Muscle of arm (tissue), 1 donor: ENCODE measurements at regions not wholly inside any gene's neighbourhood (a gene's known extent, or its start where the extent isn't known, plus 50 kb on each side); places are given as distances from the start of the nearest gene placed in this dataset.
"Not testable (repeated sequence)": the region's sequence is repeated elsewhere in the genome, so short reads cannot be mapped to it uniquely, and the experiment has no call there.

Experiments used
- DNase-seq: peaks from one replicate; pipeline ENCODE4 v3.0.0-alpha.2; 2013

GRCh38 chr4:127219232-127219631, 413.5 kb upstream of the INTU start:
- no peak for DNase-seq

- DNase-seq: no peak
Measured at GRCh38 chr4:127224556-127224955, 408.2 kb upstream of the INTU start.

- peak; percentile 63 for DNase-seq
Measured at GRCh38 chr4:127229855-127230608, 402.7 kb upstream of the INTU start.

- DNase-seq: no peak
Measured at GRCh38 chr4:127236889-127237288, 395.9 kb upstream of the INTU start.

- no peak for DNase-seq
Measured at GRCh38 chr4:127237581-127237980, 395.2 kb upstream of the INTU start.

- DNase-seq: no peak
Measured at GRCh38 chr4:127238956-127239475, 393.7 kb upstream of the INTU start.

- no peak for DNase-seq
Measured at GRCh38 chr4:127239902-127240763, 392.6 kb upstream of the INTU start.

GRCh38 chr4:127240764-127241105, 392.0 kb upstream of the INTU start:
- DNase-seq: no peak

GRCh38 chr4:127244515-127244914, 388.2 kb upstream of the INTU start:
- no peak for DNase-seq

- DNase-seq: no peak
Measured at GRCh38 chr4:127246963-127247952, 385.5 kb upstream of the INTU start.

- DNase-seq: no peak
Measured at GRCh38 chr4:127249066-127249766, 383.5 kb upstream of the INTU start.

- DNase-seq: no peak
Measured at GRCh38 chr4:127249767-127250108, 383.0 kb upstream of the INTU start.

- no peak for DNase-seq
Measured at GRCh38 chr4:127250577-127250976, 382.2 kb upstream of the INTU start.

- DNase-seq: no peak
Measured at GRCh38 chr4:127251423-127251822, 381.3 kb upstream of the INTU start.

- no peak for DNase-seq
Measured at GRCh38 chr4:127256500-127256899, 376.3 kb upstream of the INTU start.

- no peak for DNase-seq
Measured at GRCh38 chr4:127261476-127261875, 371.3 kb upstream of the INTU start.

- DNase-seq: no peak
Measured at GRCh38 chr4:127268367-127268766, 364.4 kb upstream of the INTU start.

- DNase-seq: not testable (repeated sequence)
Measured at GRCh38 chr4:127277023-127277422, 355.7 kb upstream of the INTU start.

GRCh38 chr4:127284236-127284635, 348.5 kb upstream of the INTU start:
- DNase-seq: no peak

- DNase-seq: no peak
Measured at GRCh38 chr4:127291316-127291715, 341.4 kb upstream of the INTU start.

GRCh38 chr4:127293496-127293895, 339.3 kb upstream of the INTU start:
- DNase-seq: no peak
